Hepatic stellate cell (primary cell): ENCODE measurements at regions not wholly inside any gene's neighbourhood (a gene's known extent, or its start where the extent isn't known, plus 50 kb on each side); places are given as distances from the start of the nearest gene placed in this dataset.
A peak's percentile ranks its signal among the peaks of the same experiment; 100 is the strongest.
"Not testable (repeated sequence)": the region's sequence is repeated elsewhere in the genome, so short reads cannot be mapped to it uniquely, and the experiment has no call there.

ENCODE experiments used
- DNase-seq: peaks from one replicate; pipeline ENCODE4 v3.0.0; 2011; ENCODE audit warnings: low spot score

GRCh38 chr7:142636751-142637150 lies 112.5 kb upstream of the PRSS1 start:
- DNase-seq: no peak

- DNase-seq: not testable (repeated sequence)
Measured at GRCh38 chr7:142636107-142636506, 113.2 kb upstream of the PRSS1 start.

- DNase-seq: peak; percentile 60
Measured at GRCh38 chr7:142632271-142633134, 116.8 kb upstream of the PRSS1 start.

GRCh38 chr7:142629588-142630260 lies 119.5 kb upstream of the PRSS1 start:
- DNase-seq: peak; percentile 48

GRCh38 chr7:142628945-142629344 lies 120.3 kb upstream of the PRSS1 start:
- DNase-seq: no peak

- DNase-seq: not testable (repeated sequence)
Measured at GRCh38 chr7:142627223-142627622, 122.0 kb upstream of the PRSS1 start.

- peak; percentile 21 for DNase-seq
Measured at GRCh38 chr7:142626420-142627035, 122.7 kb upstream of the PRSS1 start.

GRCh38 chr7:142625216-142625615 lies 124.1 kb upstream of the PRSS1 start:
- DNase-seq: not testable (repeated sequence)

GRCh38 chr7:142620402-142620801 lies 128.9 kb upstream of the PRSS1 start:
- DNase-seq: no peak

GRCh38 chr7:142618655-142619351 lies 130.5 kb upstream of the PRSS1 start:
- no peak for DNase-seq

- DNase-seq: no peak
Measured at GRCh38 chr7:142616842-142617241, 132.4 kb upstream of the PRSS1 start.

GRCh38 chr7:142616121-142616643 lies 133.1 kb upstream of the PRSS1 start:
- no peak for DNase-seq

- DNase-seq: no peak
Measured at GRCh38 chr7:142615508-142615907, 133.8 kb upstream of the PRSS1 start.

- no peak for DNase-seq
Measured at GRCh38 chr7:142614116-142614515, 135.2 kb upstream of the PRSS1 start.

- DNase-seq: no peak
Measured at GRCh38 chr7:142612237-142612881, 136.9 kb upstream of the PRSS1 start.

GRCh38 chr7:142611566-142612236 lies 137.6 kb upstream of the PRSS1 start:
- no peak for DNase-seq

GRCh38 chr7:142608630-142609428 lies 140.4 kb upstream of the PRSS1 start:
- DNase-seq: no peak

GRCh38 chr7:142607351-142607750 lies 141.9 kb upstream of the PRSS1 start:
- DNase-seq: no peak

GRCh38 chr7:142606081-142606480 lies 143.2 kb upstream of the PRSS1 start:
- DNase-seq: no peak

- DNase-seq: no peak
Measured at GRCh38 chr7:142604671-142605070, 144.6 kb upstream of the PRSS1 start.
